ENCODE measurements at regions not wholly inside any gene's neighbourhood (a gene's known extent, or its start where the extent isn't known, plus 50 kb on each side); places are given as distances from the start of the nearest gene placed in this dataset.
"Not testable (repeated sequence)": the region's sequence is repeated elsewhere in the genome, so short reads cannot be mapped to it uniquely, and the experiment has no call there.

- Histone ChIP-seq H3K4me1 (ENCODE audit: control insufficient read depth, low read depth, low read length) (no peaks in the 10 kb centered on the region), H3K9me3 (ENCODE audit: control insufficient read depth, low read depth, low read length) (no peaks in the 10 kb centered on the region), H3K27me3 (ENCODE audit: control insufficient read depth, insufficient read depth, low read length) (peaks cover 27% of the 10 kb centered on the region), H3K36me3 (ENCODE audit: control insufficient read depth, low read depth, low read length) (no peaks in the 10 kb centered on the region), H3K27ac (ENCODE audit: low read length) (no peak overlapping the region), H3K4me3 (ENCODE audit: low read length) (no peak overlapping the region), H3K9ac (ENCODE audit: low read length) (no peak overlapping the region)
Observed at GRCh38 chr2:120509991-120510735, 164.2 kb downstream of the INHBB start.

GRCh38 chr2:120510751-120511395 lies 164.9 kb downstream of the INHBB start:
- no peak overlapping the region for H3K4me3 ChIP-seq (ENCODE audit: low read length)
- peaks cover 27% of the 10 kb centered on the region for H3K27me3 ChIP-seq (ENCODE audit: control insufficient read depth, insufficient read depth, low read length)
- H3K9me3 ChIP-seq (ENCODE audit: control insufficient read depth, low read depth, low read length), result no peaks in the 10 kb centered on the region
- H3K4me1 ChIP-seq (ENCODE audit: control insufficient read depth, low read depth, low read length), result no peaks in the 10 kb centered on the region
- H3K9ac ChIP-seq (ENCODE audit: low read length), result no peak overlapping the region
- H3K36me3 ChIP-seq (ENCODE audit: control insufficient read depth, low read depth, low read length), result no peaks in the 10 kb centered on the region
- H3K27ac ChIP-seq (ENCODE audit: low read length), result no peak overlapping the region

- Histone ChIP-seq H3K4me1 (ENCODE audit: control insufficient read depth, low read depth, low read length) (no peaks in the 10 kb centered on the region), H3K9ac (ENCODE audit: low read length) (no peak overlapping the region), H3K27ac (ENCODE audit: low read length) (no peak overlapping the region), H3K36me3 (ENCODE audit: control insufficient read depth, low read depth, low read length) (no peaks in the 10 kb centered on the region), H3K27me3 (ENCODE audit: control insufficient read depth, insufficient read depth, low read length) (peaks cover 27% of the 10 kb centered on the region), H3K4me3 (ENCODE audit: low read length) (no peak overlapping the region), H3K9me3 (ENCODE audit: control insufficient read depth, low read depth, low read length) (no peaks in the 10 kb centered on the region)
Observed at GRCh38 chr2:120511536-120511935, 165.6 kb downstream of the INHBB start.

GRCh38 chr2:120511947-120512710 lies 166.2 kb downstream of the INHBB start:
- Histone ChIP-seq H3K27ac (ENCODE audit: low read length) (no peak overlapping the region), H3K9me3 (ENCODE audit: control insufficient read depth, low read depth, low read length) (no peaks in the 10 kb centered on the region), H3K4me1 (ENCODE audit: control insufficient read depth, low read depth, low read length) (no peaks in the 10 kb centered on the region), H3K9ac (ENCODE audit: low read length) (no peak overlapping the region), H3K4me3 (ENCODE audit: low read length) (no peak overlapping the region), H3K36me3 (ENCODE audit: control insufficient read depth, low read depth, low read length) (no peaks in the 10 kb centered on the region), H3K27me3 (ENCODE audit: control insufficient read depth, insufficient read depth, low read length) (peaks cover 27% of the 10 kb centered on the region)

GRCh38 chr2:120513776-120514357 lies 167.9 kb downstream of the INHBB start:
- Histone ChIP-seq H3K4me3 (ENCODE audit: low read length) (no peak overlapping the region), H3K9ac (ENCODE audit: low read length) (no peak overlapping the region), H3K4me1 (ENCODE audit: control insufficient read depth, low read depth, low read length) (no peaks in the 10 kb centered on the region), H3K27ac (ENCODE audit: low read length) (no peak overlapping the region), H3K27me3 (ENCODE audit: control insufficient read depth, insufficient read depth, low read length) (peaks cover 27% of the 10 kb centered on the region), H3K36me3 (ENCODE audit: control insufficient read depth, low read depth, low read length) (no peaks in the 10 kb centered on the region), H3K9me3 (ENCODE audit: control insufficient read depth, low read depth, low read length) (no peaks in the 10 kb centered on the region)

- Histone ChIP-seq H3K36me3 (ENCODE audit: control insufficient read depth, low read depth, low read length) (no peaks in the 10 kb centered on the region), H3K9ac (ENCODE audit: low read length) (no peak overlapping the region), H3K4me1 (ENCODE audit: control insufficient read depth, low read depth, low read length) (no peaks in the 10 kb centered on the region), H3K4me3 (ENCODE audit: low read length) (no peak overlapping the region), H3K27ac (ENCODE audit: low read length) (no peak overlapping the region), H3K9me3 (ENCODE audit: control insufficient read depth, low read depth, low read length) (no peaks in the 10 kb centered on the region), H3K27me3 (ENCODE audit: control insufficient read depth, insufficient read depth, low read length) (peaks cover 27% of the 10 kb centered on the region)
Observed at GRCh38 chr2:120514521-120514920, 168.6 kb downstream of the INHBB start.

- H3K27ac ChIP-seq (ENCODE audit: low read length); H3K4me1 ChIP-seq (ENCODE audit: control insufficient read depth, low read depth, low read length); H3K4me3 ChIP-seq (ENCODE audit: low read length); H3K9ac ChIP-seq (ENCODE audit: low read length); H3K9me3 ChIP-seq (ENCODE audit: control insufficient read depth, low read depth, low read length); H3K36me3 ChIP-seq (ENCODE audit: control insufficient read depth, low read depth, low read length): not testable (repeated sequence)
- H3K27me3 ChIP-seq (ENCODE audit: control insufficient read depth, insufficient read depth, low read length), result peaks cover 27% of the 10 kb centered on the region
Observed at GRCh38 chr2:120515066-120515758, 169.3 kb downstream of the INHBB start.

- Histone ChIP-seq H3K9ac (ENCODE audit: low read length) (no peak overlapping the region), H3K27me3 (ENCODE audit: control insufficient read depth, insufficient read depth, low read length) (peaks cover 27% of the 10 kb centered on the region), H3K36me3 (ENCODE audit: control insufficient read depth, low read depth, low read length) (no peaks in the 10 kb centered on the region), H3K4me3 (ENCODE audit: low read length) (no peak overlapping the region), H3K9me3 (ENCODE audit: control insufficient read depth, low read depth, low read length) (no peaks in the 10 kb centered on the region), H3K27ac (ENCODE audit: low read length) (no peak overlapping the region), H3K4me1 (ENCODE audit: control insufficient read depth, low read depth, low read length) (no peaks in the 10 kb centered on the region)
Observed at GRCh38 chr2:120515759-120516678, 170.1 kb downstream of the INHBB start.

- Histone ChIP-seq H3K27ac (ENCODE audit: low read length) (no peak overlapping the region), H3K9ac (ENCODE audit: low read length) (no peak overlapping the region), H3K9me3 (ENCODE audit: control insufficient read depth, low read depth, low read length) (no peaks in the 10 kb centered on the region), H3K27me3 (ENCODE audit: control insufficient read depth, insufficient read depth, low read length) (peaks cover 27% of the 10 kb centered on the region), H3K4me1 (ENCODE audit: control insufficient read depth, low read depth, low read length) (no peaks in the 10 kb centered on the region), H3K36me3 (ENCODE audit: control insufficient read depth, low read depth, low read length) (no peaks in the 10 kb centered on the region), H3K4me3 (ENCODE audit: low read length) (no peak overlapping the region)
Observed at GRCh38 chr2:120516679-120517314, 170.9 kb downstream of the INHBB start.

- H3K4me1 ChIP-seq (ENCODE audit: control insufficient read depth, low read depth, low read length), result no peaks in the 10 kb centered on the region
- H3K27me3 ChIP-seq (ENCODE audit: control insufficient read depth, insufficient read depth, low read length), result peaks cover 22% of the 10 kb centered on the region
Observed at GRCh38 chr2:120517751-120518469, 172.0 kb downstream of the INHBB start.

More at GRCh38 chr2:120517751-120518469, 172.0 kb downstream of the INHBB start:
- H3K4me3 ChIP-seq (ENCODE audit: low read length), result no peak overlapping the region
- H3K9ac ChIP-seq (ENCODE audit: low read length), result no peak overlapping the region
- H3K27ac ChIP-seq (ENCODE audit: low read length), result no peak overlapping the region
- H3K36me3 ChIP-seq (ENCODE audit: control insufficient read depth, low read depth, low read length), result no peaks in the 10 kb centered on the region
- H3K9me3 ChIP-seq (ENCODE audit: control insufficient read depth, low read depth, low read length), result no peaks in the 10 kb centered on the region
